Progenitor cell of endocrine pancreas (in vitro differentiated cells): ENCODE measurements at regions not wholly inside any gene's neighbourhood (a gene's known extent, or its start where the extent isn't known, plus 50 kb on each side); places are given as distances from the start of the nearest gene placed in this dataset.

Experiments
- DNase-seq: peaks from one replicate; pipeline ENCODE4 v3.0.0; 2021; ENCODE audit warnings: low spot score; ENCODE audit not compliant: unreplicated experiment
- H3K27ac Mint-ChIP-seq: 2 replicates; pipeline ENCODE4 v1.8.0; 2021; ENCODE audit warnings: mild to moderate bottlenecking, moderate library complexity, mixed read lengths
- H3K27me3 Mint-ChIP-seq: 2 replicates; pipeline ENCODE4 v1.8.0; 2021; ENCODE audit warnings: mixed read lengths
- H3K36me3 Mint-ChIP-seq: 2 replicates; pipeline ENCODE4 v1.8.0; 2022; ENCODE audit warnings: mixed read lengths; ENCODE audit not compliant: insufficient read depth
- H3K4me1 Mint-ChIP-seq: 2 replicates; pipeline ENCODE4 v1.8.0; 2021; ENCODE audit warnings: low read depth, mixed read lengths
- H3K4me3 Mint-ChIP-seq: 2 replicates; pipeline ENCODE4 v1.8.0; 2021; ENCODE audit warnings: low read depth, mild to moderate bottlenecking, moderate library complexity, mixed read lengths
- H3K9me3 Mint-ChIP-seq: 2 replicates; pipeline ENCODE4 v1.8.0; 2021; ENCODE audit warnings: low read depth, mixed read lengths
- TF ChIP-seq, protein P1 (sequence below): fragments of 200-600 bp; sonication (generic); IDR thresholded peaks from one replicate; pipeline ENCODE4 v1.5.0; 2021; ENCODE audit warnings: antibody characterized with exemption, mild to moderate bottlenecking; ENCODE audit not compliant: unreplicated experiment

DNA sequence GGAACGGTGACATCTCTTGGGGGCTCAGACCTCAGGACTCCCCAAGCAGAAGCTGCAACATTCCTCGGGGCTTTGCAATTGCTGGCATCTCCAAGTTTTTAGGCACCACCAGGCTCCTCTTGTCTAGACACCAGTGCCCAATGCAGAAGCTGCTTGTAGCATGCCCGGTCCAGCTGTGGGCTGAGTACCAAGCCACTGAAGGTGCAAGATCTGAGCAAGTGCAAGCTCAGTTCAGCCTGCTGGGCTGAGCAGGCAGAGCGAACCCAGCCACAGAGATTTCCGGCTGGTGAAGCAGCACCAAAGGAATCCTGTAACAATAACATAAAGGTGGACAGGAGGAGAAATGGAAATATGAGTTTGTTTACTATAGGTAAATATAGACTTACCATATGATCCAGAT lies 995.4 kb upstream of the B3GALT2 start:
- no peaks in the 10 kb centered on the region for H3K27me3 Mint-ChIP-seq
- no peak overlapping the region for H3K4me3 Mint-ChIP-seq
- no peak for DNase-seq
- H3K36me3 Mint-ChIP-seq: no peaks in the 10 kb centered on the region
- H3K27ac Mint-ChIP-seq: no peak overlapping the region
- TF ChIP-seq, protein P1, sequence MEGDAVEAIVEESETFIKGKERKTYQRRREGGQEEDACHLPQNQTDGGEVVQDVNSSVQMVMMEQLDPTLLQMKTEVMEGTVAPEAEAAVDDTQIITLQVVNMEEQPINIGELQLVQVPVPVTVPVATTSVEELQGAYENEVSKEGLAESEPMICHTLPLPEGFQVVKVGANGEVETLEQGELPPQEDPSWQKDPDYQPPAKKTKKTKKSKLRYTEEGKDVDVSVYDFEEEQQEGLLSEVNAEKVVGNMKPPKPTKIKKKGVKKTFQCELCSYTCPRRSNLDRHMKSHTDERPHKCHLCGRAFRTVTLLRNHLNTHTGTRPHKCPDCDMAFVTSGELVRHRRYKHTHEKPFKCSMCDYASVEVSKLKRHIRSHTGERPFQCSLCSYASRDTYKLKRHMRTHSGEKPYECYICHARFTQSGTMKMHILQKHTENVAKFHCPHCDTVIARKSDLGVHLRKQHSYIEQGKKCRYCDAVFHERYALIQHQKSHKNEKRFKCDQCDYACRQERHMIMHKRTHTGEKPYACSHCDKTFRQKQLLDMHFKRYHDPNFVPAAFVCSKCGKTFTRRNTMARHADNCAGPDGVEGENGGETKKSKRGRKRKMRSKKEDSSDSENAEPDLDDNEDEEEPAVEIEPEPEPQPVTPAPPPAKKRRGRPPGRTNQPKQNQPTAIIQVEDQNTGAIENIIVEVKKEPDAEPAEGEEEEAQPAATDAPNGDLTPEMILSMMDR: no peak
- H3K9me3 Mint-ChIP-seq: no peaks in the 10 kb centered on the region
- peaks cover 4% of the 10 kb centered on the region for H3K4me1 Mint-ChIP-seq

DNA sequence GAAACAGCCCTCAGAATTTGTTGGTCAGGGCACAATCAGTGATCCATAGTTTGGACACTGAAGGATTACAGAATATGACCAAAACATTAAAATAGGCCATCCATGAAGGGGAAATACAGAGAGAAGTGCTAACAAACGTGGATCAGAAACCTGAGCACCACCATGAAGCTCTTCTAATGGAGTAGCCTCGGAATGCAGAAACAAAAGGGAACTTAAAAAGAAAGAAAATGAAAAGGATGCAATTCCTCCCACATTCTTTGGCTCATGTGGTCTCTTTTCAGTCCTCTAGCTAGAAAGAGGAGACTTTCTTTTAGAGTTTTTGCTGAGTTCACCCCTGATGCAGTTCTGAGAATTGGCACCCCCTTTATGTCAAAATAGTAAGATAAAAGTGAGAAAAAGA lies 989.8 kb upstream of the B3GALT2 start:
- no peaks in the 10 kb centered on the region for H3K27me3 Mint-ChIP-seq
- no peak for DNase-seq

DNA sequence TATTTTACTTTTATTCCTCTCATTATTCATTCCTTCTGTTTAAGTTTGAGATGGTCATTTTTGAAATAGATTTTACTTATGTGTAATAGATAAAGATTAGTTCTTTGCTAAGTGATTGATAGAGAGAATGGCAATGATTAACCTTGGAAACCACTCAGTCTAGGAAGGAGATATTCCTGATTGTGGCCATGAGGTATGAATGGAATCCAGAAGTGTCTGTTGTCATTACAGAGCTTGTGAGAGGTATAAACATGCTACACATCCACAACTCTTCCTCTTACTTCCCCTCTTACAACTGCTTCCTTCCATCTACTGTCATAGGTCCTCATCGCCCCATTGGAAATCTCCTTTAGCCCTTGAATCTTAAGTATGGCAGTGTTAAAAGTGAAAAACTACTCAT lies 988.8 kb upstream of the B3GALT2 start:
- Mint-ChIP-seq H3K4me3 (no peak overlapping the region), H3K27ac (no peak overlapping the region), H3K4me1 (peaks cover 9% of the 10 kb centered on the region), H3K27me3 (no peaks in the 10 kb centered on the region), H3K9me3 (peaks cover 3% of the 10 kb centered on the region), H3K36me3 (no peaks in the 10 kb centered on the region)
- DNase-seq: no peak
- TF ChIP-seq, protein P1: no peak

More for the DNA sequence above, 989.8 kb upstream of the B3GALT2 start:
- H3K4me3 Mint-ChIP-seq: no peak overlapping the region
- no peaks in the 10 kb centered on the region for H3K9me3 Mint-ChIP-seq
- no peaks in the 10 kb centered on the region for H3K36me3 Mint-ChIP-seq
- no peak overlapping the region for H3K27ac Mint-ChIP-seq
- H3K4me1 Mint-ChIP-seq: peaks cover 9% of the 10 kb centered on the region
- TF ChIP-seq, protein P1: no peak

DNA sequence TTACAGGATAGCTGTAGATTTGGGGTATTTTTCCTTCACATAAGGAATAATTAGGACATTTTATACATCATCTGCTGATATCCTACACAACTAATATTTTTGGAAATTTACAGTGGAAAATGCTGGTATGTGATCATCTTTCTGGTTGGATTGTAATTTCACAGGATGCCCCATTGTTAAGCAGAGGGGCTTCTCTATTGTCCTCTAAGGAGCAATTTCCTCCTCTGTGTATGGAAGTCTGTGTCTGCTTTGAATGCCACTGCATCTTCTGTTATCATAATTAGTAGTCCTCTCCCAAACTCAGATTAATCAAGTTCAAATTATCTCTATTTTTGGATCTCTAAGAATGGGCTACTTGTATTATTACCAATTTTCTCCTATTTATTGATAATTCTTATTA lies 988.1 kb upstream of the B3GALT2 start:
- Mint-ChIP-seq H3K27ac (no peak overlapping the region), H3K4me1 (peaks cover 5% of the 10 kb centered on the region), H3K4me3 (no peak overlapping the region), H3K9me3 (peaks cover 3% of the 10 kb centered on the region), H3K36me3 (no peaks in the 10 kb centered on the region), H3K27me3 (no peaks in the 10 kb centered on the region)
- TF ChIP-seq, protein P1: no peak
- DNase-seq: no peak

DNA sequence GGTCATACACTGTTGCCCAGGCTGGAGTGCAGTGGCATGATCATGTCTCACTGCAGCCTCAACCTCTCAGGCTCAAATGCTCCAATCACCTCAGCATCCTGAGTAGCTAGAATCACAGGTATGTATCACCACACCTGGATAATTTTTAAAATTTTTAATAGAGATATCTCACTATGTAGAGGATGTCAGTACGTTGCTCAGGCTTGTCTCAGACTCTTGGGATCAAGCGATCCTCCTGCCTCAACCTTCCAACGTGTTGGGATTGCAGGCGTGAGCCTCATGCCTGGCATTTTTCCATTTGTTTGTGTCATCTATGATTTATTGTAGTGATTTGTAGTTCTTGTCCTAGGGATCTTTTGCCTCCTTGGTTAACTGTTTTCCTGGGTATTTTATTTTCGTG lies 985.2 kb upstream of the B3GALT2 start:
- TF ChIP-seq, protein P1: no peak
- Mint-ChIP-seq H3K27ac (no peak overlapping the region), H3K4me1 (peaks cover 5% of the 10 kb centered on the region), H3K36me3 (no peaks in the 10 kb centered on the region), H3K4me3 (no peak overlapping the region), H3K9me3 (peaks cover 3% of the 10 kb centered on the region), H3K27me3 (no peaks in the 10 kb centered on the region)
- no peak for DNase-seq
